SK-N-SH (cell line): ENCODE measurements at regions not wholly inside any gene's neighbourhood (a gene's known extent, or its start where the extent isn't known, plus 50 kb on each side); places are given as distances from the start of the nearest gene placed in this dataset.

Experiments
- CTCF ChIP-seq: fragments of 200-600 bp; sonication (generic); IDR thresholded peaks from 2 replicates; pipeline ENCODE4 v1.6.1; 2017; ENCODE audit warnings: antibody characterized with exemption, mild to moderate bottlenecking, moderate library complexity
- GATA2 ChIP-seq: sonication (generic); formaldehyde crosslinking; IDR thresholded peaks from 2 replicates; pipeline ENCODE4 v1.5.0; 2020; ENCODE audit warnings: mild to moderate bottlenecking, missing genetic modification reagents
- MAX ChIP-seq: IDR thresholded peaks from 2 replicates; pipeline ENCODE4 v1.4.0; 2012; ENCODE audit warnings: low read depth

- TF ChIP-seq CTCF (no peak), GATA2 (CRISPR knock-in tag) (no peak), MAX (no peak)
These were observed 236.0 kb upstream of the ZNF462 start for GRCh38 chr9:106626936-106627335.
